ENCODE measurements at regions not wholly inside any gene's neighbourhood (a gene's known extent, or its start where the extent isn't known, plus 50 kb on each side); places are given as distances from the start of the nearest gene placed in this dataset.

GRCh38 chrX:117636826-117637225 lies 479.8 kb downstream of the KLHL13 start:
- TF ChIP-seq CTCF (IDR thresholded peaks at IDR 0.05; ENCODE audit: low read length) (no peak), EZH2 (optimal IDR thresholded peaks at IDR 0.05; ENCODE audit: low read depth, low read length) (no peak), EZH2phosphoT487 (IDR thresholded peaks at IDR 0.05; ENCODE audit: low read length) (no peak)
